Kidney capillary endothelial cell (primary cell): ENCODE measurements at regions not wholly inside any gene's neighbourhood (a gene's known extent, or its start where the extent isn't known, plus 50 kb on each side); places are given as distances from the start of the nearest gene placed in this dataset.
"Not testable (repeated sequence)": the region's sequence is repeated elsewhere in the genome, so short reads cannot be mapped to it uniquely, and the experiment has no call there.

Source experiments
- DNase-seq: peaks from one replicate; pipeline ENCODE4 v3.0.0-alpha.2; 2018; ENCODE audit warnings: low spot score

GRCh38 chr20:57104113-57104512, 162.3 kb downstream of the BMP7 start:
- no peak for DNase-seq

DNA sequence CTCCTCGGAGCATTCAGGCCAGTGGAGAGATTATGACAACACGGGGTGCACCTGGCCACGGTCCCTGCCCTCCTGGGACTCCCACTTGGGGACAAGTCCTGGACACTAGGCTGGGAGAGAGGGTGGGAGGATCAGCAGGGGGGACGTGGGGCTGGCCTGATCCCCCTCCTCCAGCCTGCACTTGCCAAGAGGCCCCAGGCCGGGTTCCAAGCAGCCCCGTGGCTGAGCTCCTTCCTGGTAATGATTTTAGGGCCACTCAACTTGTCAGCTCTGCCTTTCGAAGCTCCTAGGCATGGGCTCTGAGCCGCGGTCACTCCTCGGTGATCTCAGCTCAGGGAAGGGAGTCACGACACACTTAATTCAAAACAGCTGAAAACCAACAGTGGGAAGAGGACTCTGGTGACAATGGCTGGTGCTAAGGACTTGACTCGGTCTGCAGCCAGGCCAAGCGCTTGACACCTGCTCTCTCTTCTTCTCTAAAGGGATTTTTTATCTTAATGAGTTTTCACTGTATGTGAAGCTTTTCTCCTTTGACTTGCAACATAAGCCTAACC, 161.7 kb downstream of the BMP7 start:
- no peak for DNase-seq

GRCh38 chr20:57106030-57106682, 160.3 kb downstream of the BMP7 start:
- DNase-seq, result no peak

GRCh38 chr20:57106692-57107091, 159.7 kb downstream of the BMP7 start:
- no peak for DNase-seq

DNA sequence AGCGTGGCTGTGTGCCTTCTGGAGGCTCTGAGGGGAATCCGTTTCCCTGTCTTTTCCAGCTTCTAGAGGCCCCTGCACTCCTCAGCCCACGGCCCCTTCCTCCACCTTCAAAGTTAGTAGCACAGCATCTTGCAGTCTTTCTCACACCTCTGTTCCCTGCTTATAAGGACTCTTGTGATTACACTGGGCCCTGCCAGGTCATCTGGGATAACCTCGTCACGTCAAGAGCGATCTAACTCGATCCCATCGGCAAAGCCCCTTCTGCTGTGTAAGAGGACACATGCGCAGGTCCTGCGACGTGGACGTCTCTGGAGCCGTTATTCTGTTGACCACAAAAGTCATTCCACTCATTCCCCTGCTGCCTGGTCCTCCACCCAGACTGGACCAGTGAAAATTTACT, 159.2 kb downstream of the BMP7 start:
- DNase-seq, result no peak

GRCh38 chr20:57108218-57108617, 158.2 kb downstream of the BMP7 start:
- DNase-seq, result no peak

- no peak for DNase-seq
These were observed 157.5 kb downstream of the BMP7 start for GRCh38 chr20:57108742-57109570.

DNA sequence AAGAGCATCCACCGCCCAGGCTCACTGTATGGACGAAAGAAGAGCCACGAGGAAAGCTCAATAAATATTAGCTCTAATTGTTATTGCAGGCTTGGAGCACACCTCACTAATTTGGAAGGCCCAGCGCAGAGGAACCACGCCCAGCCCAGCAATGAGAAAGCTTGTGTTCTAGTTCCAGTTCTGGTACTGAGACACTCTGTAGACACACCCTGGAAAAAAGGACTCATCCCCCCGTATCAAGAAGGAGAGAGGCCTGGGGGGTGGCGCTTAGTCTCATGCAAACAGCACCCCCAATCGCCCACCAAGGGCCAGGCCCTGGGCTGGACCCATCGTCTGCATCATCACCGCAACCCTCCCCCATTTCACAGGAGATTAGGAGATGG, 156.9 kb downstream of the BMP7 start:
- no peak for DNase-seq

- DNase-seq, result not testable (repeated sequence)
These were observed 156.1 kb downstream of the BMP7 start for GRCh38 chr20:57110121-57111027.

GRCh38 chr20:57111028-57111373, 155.4 kb downstream of the BMP7 start:
- DNase-seq, result no peak

- no peak for DNase-seq
These were observed 154.0 kb downstream of the BMP7 start for GRCh38 chr20:57112448-57112847.

- no peak for DNase-seq
These were observed 152.0 kb downstream of the BMP7 start for GRCh38 chr20:57114290-57115005.

GRCh38 chr20:57117296-57117695, 149.1 kb downstream of the BMP7 start:
- no peak for DNase-seq

DNA sequence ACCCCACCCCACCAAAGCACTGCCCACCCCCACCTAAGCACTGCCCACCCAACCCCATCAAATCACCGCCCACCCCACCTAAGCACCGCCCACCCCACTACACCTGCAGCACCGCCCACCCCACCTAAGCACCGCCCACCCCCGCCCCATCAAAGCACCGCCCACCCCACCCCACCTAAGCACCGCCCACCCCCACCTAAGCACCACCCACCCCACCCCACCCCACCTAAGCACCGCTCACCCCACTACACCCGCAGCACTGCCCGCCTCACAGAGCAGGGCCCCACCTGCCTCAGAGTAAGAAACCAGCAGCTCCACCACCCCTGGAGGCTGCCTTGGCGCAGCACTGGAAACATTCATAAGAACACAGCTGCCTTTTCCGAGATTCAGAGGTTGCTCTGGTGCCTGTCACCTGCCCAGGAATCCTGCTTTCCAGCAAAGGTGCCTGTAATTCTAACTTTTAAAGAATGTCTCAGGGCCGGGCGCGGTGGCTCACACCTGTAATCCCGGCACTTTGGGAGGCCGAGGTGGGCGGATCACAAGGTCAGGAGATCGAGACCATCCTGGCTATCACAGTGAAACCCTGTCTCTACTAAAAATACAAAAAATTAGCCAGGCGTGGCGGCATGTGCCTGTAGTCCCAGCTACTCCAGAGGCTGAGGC, 148.2 kb downstream of the BMP7 start:
- DNase-seq, result no peak
